K562 (cell line): ENCODE measurements at regions not wholly inside any gene's neighbourhood (a gene's known extent, or its start where the extent isn't known, plus 50 kb on each side); places are given as distances from the start of the nearest gene placed in this dataset.

ENCODE experiments used
- ATAC-seq: fragments of 200-7000 bp; cut with Tn5 transposase; 3 replicates; pipeline ENCODE4 v1.9.1; 2020; ENCODE audit warnings: moderate library complexity
- BruUV-seq: library from RNA; stranded (reverse); fragments of 400-500 nt; replicated peaks from 2 replicates; lab custom pipeline; 2021; lab: Mats Ljungman, UMichigan
- CTCF ChIA-PET: fragments of 300-600 bp; formaldehyde crosslinking; extraction: SDS; loops from one replicate; lab custom pipeline; 2021; ENCODE audit warnings: low intra/inter-chr PET ratio; lab: Yijun Ruan, JAX
- POLR2A ChIA-PET: fragments of 300-600, 350-650 bp; sonication (Branson Sonifier 250); formaldehyde crosslinking; extraction: SDS; loops from one replicate; lab custom pipeline; 2021; ENCODE audit warnings: antibody characterized with exemption, inconsistent platforms; lab: Yijun Ruan, JAX
- DNase-seq, 4 experiments: peaks; one replicate each; pipeline versions ENCODE4 v3.0.0 to v3.0.0-alpha.2; 2011 to 2018; ENCODE audit warnings: low spot score in 3 of 4, mixed read lengths in 3 of 4; ENCODE audit errors: extremely low read depth in 1 of 4
- FAIRE-seq: peaks from 2 replicates; lab custom pipeline; 2011; peaks lifted over from hg19 to GRCh38; lab: Jason Lieb, UNC
- H2AFZ ChIP-seq: 2 replicates; pipeline ENCODE4 v1.6.0; 2011; ENCODE audit warnings: low read depth, low read length, control low read depth, inconsistent platforms
- H3K27ac ChIP-seq: fragments of 200-600 bp; 3 replicates; pipeline ENCODE4 v1.8.0; 2011; ENCODE audit warnings: low read depth, mild to moderate bottlenecking, control low read depth, inconsistent platforms, low read length, moderate library complexity, mixed read lengths; ENCODE audit errors: extremely low read depth
- H3K27me3 ChIP-seq, 2 experiments: fragments of 300-600 bp in 1 of 2; 2 replicates in 1 of 2; 3 replicates in 1 of 2; pipeline versions ENCODE4 v1.6.0 to v1.8.0; 2011; ENCODE audit warnings: inconsistent platforms in 2 of 2, low read length in 2 of 2, mild to moderate bottlenecking in 1 of 2, mixed read lengths in 1 of 2, moderate library complexity in 1 of 2; ENCODE audit not compliant: control insufficient read depth in 2 of 2, insufficient read depth in 2 of 2
- H3K36me3 ChIP-seq: fragments of 300-600 bp; 3 replicates; pipeline ENCODE4 v1.8.0; 2011; ENCODE audit warnings: mild to moderate bottlenecking, low read length, inconsistent platforms; ENCODE audit not compliant: control insufficient read depth, insufficient read depth
- H3K4me1 ChIP-seq, 2 experiments: fragments of 200-600 bp in 1 of 2; replicated peaks in 1 of 2; 2 replicates in 1 of 2; 3 replicates in 1 of 2; pipeline versions ENCODE4 v1.5.1 to v1.8.0; 2011; ENCODE audit warnings: inconsistent platforms in 2 of 2, low read length in 2 of 2, mild to moderate bottlenecking in 1 of 2, mixed read lengths in 1 of 2, moderate library complexity in 1 of 2; ENCODE audit not compliant: control insufficient read depth in 2 of 2, insufficient read depth in 2 of 2
- H3K4me2 ChIP-seq: 2 replicates; pipeline ENCODE4 v1.6.1; 2011; ENCODE audit warnings: low read length, control low read depth, inconsistent platforms, mixed read lengths; ENCODE audit not compliant: insufficient read depth
- H3K4me3 ChIP-seq: fragments of 200-600 bp; sonication (generic), shearing (Covaris generic); 2 replicates; pipeline ENCODE4 v1.5.1; 2016; ENCODE audit warnings: control low read depth, inconsistent platforms
- H3K79me2 ChIP-seq: fragments of 200-600 bp; 3 replicates; pipeline ENCODE4 v1.8.0; 2011; ENCODE audit warnings: low read length, inconsistent platforms; ENCODE audit not compliant: control insufficient read depth, insufficient read depth
- H3K9ac ChIP-seq, 2 experiments: 2 replicates each; pipeline versions ENCODE4 v1.6.0 to v1.6.1; 2011; ENCODE audit warnings: low read depth in 2 of 2, low read length in 2 of 2, control low read depth in 1 of 2, inconsistent platforms in 1 of 2, mild to moderate bottlenecking in 1 of 2, mixed read lengths in 1 of 2; ENCODE audit not compliant: insufficient read depth in 1 of 2
- H3K9me1 ChIP-seq: one replicate; pipeline ENCODE4 v1.6.0; 2011; ENCODE audit warnings: inconsistent platforms, mild to moderate bottlenecking, low read length, moderate library complexity; ENCODE audit not compliant: control insufficient read depth, insufficient read depth
- H3K9me3 ChIP-seq: replicated peaks from 2 replicates; pipeline ENCODE4 v1.5.1; 2011; ENCODE audit warnings: low read depth, low read length, inconsistent platforms; ENCODE audit not compliant: control insufficient read depth, insufficient read depth
- H4K20me1 ChIP-seq: replicated peaks from 2 replicates; pipeline ENCODE4 v1.6.1; 2011; ENCODE audit warnings: low read length, inconsistent platforms, mixed read lengths; ENCODE audit not compliant: control insufficient read depth, insufficient read depth
- MEF2D ChIP-seq: conservative IDR thresholded peaks from 2 replicates; pipeline ENCODE4 v1.6.1; 2016; ENCODE audit warnings: low read depth, missing genetic modification characterization, missing compliant biosample characterization
- WGBS: fragments of 100-300 bp; shearing (Covaris generic); methylation state at CpG from one replicate; pipeline ENCODE4 v1.1.6; 2016; ENCODE audit warnings: low coverage, mixed read lengths; ENCODE audit not compliant: insufficient coverage; ENCODE audit errors: missing lambda C conversion rate; 5-methylcytosine and 5-hydroxymethylcytosine counted together
- in situ Hi-C: fragments of 300-500 bp; cut with MboI; formaldehyde crosslinking; loops from 4 replicates; pipeline ENCODE4 v1.15.0; 2018; ENCODE audit warnings: inconsistent platforms, mixed read lengths
- intact Hi-C: fragments of 100-400 bp; cut with micrococcal nuclease; formaldehyde crosslinking; loops from 2 replicates; pipeline ENCODE4 v1.14.2; 2022
- TF ChIP-seq, protein P1 (sequence below): fragments of 450-650 bp; IDR thresholded peaks from 2 replicates; pipeline ENCODE4 v1.6.1; 2018; ENCODE audit not compliant: partially characterized antibody

DNA sequence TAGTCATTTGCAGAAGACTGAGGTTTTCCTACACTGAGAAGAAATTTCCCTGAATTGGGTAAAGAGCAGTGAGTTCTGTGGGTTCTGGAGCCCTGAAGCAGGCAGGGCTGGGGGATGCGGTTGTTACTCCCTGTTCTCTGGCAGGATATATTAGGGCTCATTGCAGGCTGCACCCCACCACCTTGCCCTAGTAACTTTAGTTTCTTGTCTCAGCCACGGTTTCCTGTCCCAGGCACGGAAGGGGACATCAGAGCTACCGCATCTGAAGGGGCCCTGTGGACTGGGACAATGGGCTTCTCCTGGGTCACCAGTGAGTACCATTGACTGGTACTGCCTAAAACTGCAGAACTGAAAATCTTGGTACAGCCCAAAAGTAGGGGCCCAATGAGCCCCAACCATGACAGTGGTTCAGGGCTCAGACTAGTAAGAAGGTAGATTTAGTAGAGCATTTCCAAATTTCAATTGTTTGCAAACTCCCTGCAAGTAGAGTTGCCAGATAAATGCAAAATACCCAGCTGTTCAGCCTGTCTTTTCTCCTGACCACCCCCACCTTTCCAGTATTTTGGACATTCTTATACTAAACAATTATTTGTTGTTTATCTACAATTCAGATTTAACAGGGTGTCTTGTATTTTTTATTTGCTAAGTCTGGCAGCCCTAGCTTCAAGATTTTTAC lies 54.5 kb upstream of the EYA2 start:
- Histone ChIP-seq H3K4me3 (no peak overlapping the region), H3K4me1 (no peaks in the 10 kb centered on the region; a peak in 1 of 5 replicates), H3K4me2 (no peak overlapping the region), H3K27me3 (peaks cover 0 to 19% of the 10 kb centered on the region in 2 experiments; a peak in 4 of 5 replicates), H3K27ac (no peak overlapping the region), H3K9me1 (no peaks in the 10 kb centered on the region), H3K79me2 (no peaks in the 10 kb centered on the region), H3K9me3 (no peaks in the 10 kb centered on the region), H3K9ac (no peak overlapping the region), H3K36me3 (no peaks in the 10 kb centered on the region), H2AFZ (no peak overlapping the region), H4K20me1 (no peaks in the 10 kb centered on the region; the same call in 1 of the 2 replicates)
- POLR2A ChIA-PET, result interaction anchor here (0.8 kb wide), 1 partner anchor 33 kb away, joined by 3 read pairs; no protein-coding TSS in a partner anchor
- DNase-seq (no peak), FAIRE-seq (no peak), ATAC-seq (no peak)
- in situ Hi-C loops (no loop called here), intact Hi-C loops (no loop called here)
- 3% methylated on average over 4 of the region's 4 CpGs for WGBS
- no peak for TF ChIP-seq MEF2D (tag)
- TF ChIP-seq, protein P1, sequence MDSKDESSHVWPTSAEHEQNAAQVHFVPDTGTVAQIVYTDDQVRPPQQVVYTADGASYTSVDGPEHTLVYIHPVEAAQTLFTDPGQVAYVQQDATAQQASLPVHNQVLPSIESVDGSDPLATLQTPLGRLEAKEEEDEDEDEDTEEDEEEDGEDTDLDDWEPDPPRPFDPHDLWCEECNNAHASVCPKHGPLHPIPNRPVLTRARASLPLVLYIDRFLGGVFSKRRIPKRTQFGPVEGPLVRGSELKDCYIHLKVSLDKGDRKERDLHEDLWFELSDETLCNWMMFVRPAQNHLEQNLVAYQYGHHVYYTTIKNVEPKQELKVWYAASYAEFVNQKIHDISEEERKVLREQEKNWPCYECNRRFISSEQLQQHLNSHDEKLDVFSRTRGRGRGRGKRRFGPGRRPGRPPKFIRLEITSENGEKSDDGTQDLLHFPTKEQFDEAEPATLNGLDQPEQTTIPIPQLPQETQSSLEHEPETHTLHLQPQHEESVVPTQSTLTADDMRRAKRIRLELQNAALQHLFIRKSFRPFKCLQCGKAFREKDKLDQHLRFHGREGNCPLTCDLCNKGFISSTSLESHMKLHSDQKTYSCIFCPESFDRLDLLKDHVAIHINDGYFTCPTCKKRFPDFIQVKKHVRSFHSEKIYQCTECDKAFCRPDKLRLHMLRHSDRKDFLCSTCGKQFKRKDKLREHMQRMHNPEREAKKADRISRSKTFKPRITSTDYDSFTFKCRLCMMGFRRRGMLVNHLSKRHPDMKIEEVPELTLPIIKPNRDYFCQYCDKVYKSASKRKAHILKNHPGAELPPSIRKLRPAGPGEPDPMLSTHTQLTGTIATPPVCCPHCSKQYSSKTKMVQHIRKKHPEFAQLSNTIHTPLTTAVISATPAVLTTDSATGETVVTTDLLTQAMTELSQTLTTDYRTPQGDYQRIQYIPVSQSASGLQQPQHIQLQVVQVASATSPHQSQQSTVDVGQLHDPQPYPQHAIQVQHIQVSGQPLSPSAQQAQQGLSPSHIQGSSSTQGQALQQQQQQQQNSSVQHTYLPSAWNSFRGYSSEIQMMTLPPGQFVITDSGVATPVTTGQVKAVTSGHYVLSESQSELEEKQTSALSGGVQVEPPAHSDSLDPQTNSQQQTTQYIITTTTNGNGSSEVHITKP, result peak; percentile 88
- CTCF ChIA-PET, result no interaction called here
- BruUV-seq, result no TSS peak
